Prostate gland (tissue), 2 donors: ENCODE measurements at regions not wholly inside any gene's neighbourhood (a gene's known extent, or its start where the extent isn't known, plus 50 kb on each side); places are given as distances from the start of the nearest gene placed in this dataset.

Experiments used
- DNase-seq: peaks from one replicate; pipeline ENCODE4 v3.0.0-alpha.2; 2019; ENCODE audit warnings: low spot score
- H3K27ac ChIP-seq, 2 donors: fragments of 200-600 bp; sonication (generic); 2 replicates each; pipeline ENCODE4 v1.5.1; 2017 to 2019
- H3K27me3 ChIP-seq: fragments of 200-600 bp; sonication (generic); replicated peaks from 2 replicates; pipeline ENCODE4 v1.5.1; 2019; ENCODE audit not compliant: insufficient read depth
- H3K36me3 ChIP-seq, 2 donors: fragments of 200-600 bp; sonication (generic); 1 replicate in 1 of 2; 2 replicates in 1 of 2; pipeline versions ENCODE4 v1.5.1 to v1.8.1; 2017 to 2019
- H3K4me1 ChIP-seq: fragments of 200-600 bp; sonication (generic); replicated peaks from 2 replicates; pipeline ENCODE4 v1.5.1; 2019
- H3K4me3 ChIP-seq, 2 donors: fragments of 200-600 bp; sonication (generic); 2 replicates each; pipeline ENCODE4 v1.5.1; 2017 to 2019
- H3K9me3 ChIP-seq: fragments of 200-600 bp; sonication (generic); 2 replicates; pipeline ENCODE4 v1.5.1; 2017
- CTCF ChIP-seq, 4 experiments: fragments of 200-600 bp in 2 of 4; fragments of 450-650 bp in 2 of 4; sonication (generic) in 2 of 4; IDR thresholded peaks; 1 replicate in 3 of 4; 2 replicates in 1 of 4; pipeline ENCODE4 v1.5.1; 2016 to 2019; ENCODE audit warnings: antibody characterized with exemption in 4 of 4, mild to moderate bottlenecking in 2 of 4, moderate library complexity in 2 of 4
- POLR2A ChIP-seq: fragments of 450-650 bp; IDR thresholded peaks from one replicate; pipeline ENCODE4 v1.6.1; 2016; ENCODE audit warnings: antibody characterized with exemption, mild to moderate bottlenecking
- POLR2AphosphoS5 ChIP-seq: sonication (generic); formaldehyde crosslinking; IDR thresholded peaks from one replicate; pipeline ENCODE4 v1.6.1; 2017; ENCODE audit warnings: antibody characterized with exemption
- WGBS: methylation state at CpG from one replicate; pipeline ENCODE4 v1.1.5; 2018; 5-methylcytosine and 5-hydroxymethylcytosine counted together
- intact Hi-C: fragments of 100-400 bp; cut with DNase I; formaldehyde crosslinking; loops from one replicate; pipeline ENCODE4 v1.14.2; 2022

- no peaks in the 10 kb centered on the region for H3K4me1 ChIP-seq
- TF ChIP-seq POLR2AphosphoS5, result no peak
- no peak for TF ChIP-seq POLR2A
- TF ChIP-seq CTCF (IDR thresholded peaks at IDR 0.05), result no peak
- intact Hi-C loops, result no loop called here
Observed at GRCh38 chr21:28442624-28443023, 550.1 kb downstream of the LTN1 start.

GRCh38 chr21:28442085-28442484, 550.6 kb downstream of the LTN1 start:
- Histone ChIP-seq H3K27ac (no peak overlapping the region), H3K36me3 (no peaks in the 10 kb centered on the region), H3K9me3 (no peaks in the 10 kb centered on the region), H3K27me3 (no peaks in the 10 kb centered on the region), H3K4me1 (no peaks in the 10 kb centered on the region), H3K4me3 (no peak overlapping the region)
- TF ChIP-seq POLR2AphosphoS5 (no peak), POLR2A (no peak), CTCF (IDR thresholded peaks at IDR 0.05) (no peak)
- 95% methylated on average over 4 of the region's 4 CpGs for WGBS
- no peak for DNase-seq
- intact Hi-C loops, result no loop called here

More at GRCh38 chr21:28442624-28443023, 550.1 kb downstream of the LTN1 start:
- Histone ChIP-seq H3K27ac (no peak overlapping the region), H3K36me3 (no peaks in the 10 kb centered on the region), H3K4me3 (no peak overlapping the region), H3K27me3 (no peaks in the 10 kb centered on the region), H3K9me3 (no peaks in the 10 kb centered on the region)
- DNase-seq, result no peak

- WGBS, result 28% methylated on average over 3 of the region's 3 CpGs
- H3K4me3 ChIP-seq, result no peak overlapping the region
- no peaks in the 10 kb centered on the region for H3K4me1 ChIP-seq
- H3K9me3 ChIP-seq, result no peaks in the 10 kb centered on the region
- H3K36me3 ChIP-seq, result no peaks in the 10 kb centered on the region
- intact Hi-C loops, result no loop called here
- DNase-seq, result no peak
- no peaks in the 10 kb centered on the region for H3K27me3 ChIP-seq
- H3K27ac ChIP-seq, result peak overlapping the region in 1 of 2 donors; percentile 17
- peak; percentile 44 for TF ChIP-seq POLR2AphosphoS5
- no peak for TF ChIP-seq CTCF (IDR thresholded peaks at IDR 0.05)
- no peak for TF ChIP-seq POLR2A
Observed at GRCh38 chr21:28439788-28440187, 552.9 kb downstream of the LTN1 start.

- no peak for DNase-seq
- H3K27ac ChIP-seq, result peak overlapping the region in 1 of 2 donors; percentile 17
- 41% methylated on average over 4 of the region's 4 CpGs for WGBS
- TF ChIP-seq CTCF (IDR thresholded peaks at IDR 0.05), result no peak
- no peak for TF ChIP-seq POLR2AphosphoS5
- no peak for TF ChIP-seq POLR2A
- no peaks in the 10 kb centered on the region for H3K4me1 ChIP-seq
- H3K36me3 ChIP-seq, result no peaks in the 10 kb centered on the region
- intact Hi-C loops, result no loop called here
- H3K4me3 ChIP-seq, result no peak overlapping the region
- no peaks in the 10 kb centered on the region for H3K9me3 ChIP-seq
- H3K27me3 ChIP-seq, result no peaks in the 10 kb centered on the region
Observed at GRCh38 chr21:28439251-28439650, 553.4 kb downstream of the LTN1 start.

- no peak for DNase-seq
- no peaks in the 10 kb centered on the region for H3K27me3 ChIP-seq
- H3K27ac ChIP-seq, result no peak overlapping the region
- TF ChIP-seq POLR2A (no peak), POLR2AphosphoS5 (no peak), CTCF (IDR thresholded peaks at IDR 0.05) (no peak)
- intact Hi-C loops, result no loop called here
- 58% methylated on average over 2 of the region's 2 CpGs for WGBS
- H3K9me3 ChIP-seq, result no peaks in the 10 kb centered on the region
- no peaks in the 10 kb centered on the region for H3K36me3 ChIP-seq
- no peaks in the 10 kb centered on the region for H3K4me1 ChIP-seq
- H3K4me3 ChIP-seq, result no peak overlapping the region
Observed at GRCh38 chr21:28437061-28437460, 555.6 kb downstream of the LTN1 start.
